Omental fat pad (tissue), 3 donors: ENCODE measurements at regions not wholly inside any gene's neighbourhood (a gene's known extent, or its start where the extent isn't known, plus 50 kb on each side); places are given as distances from the start of the nearest gene placed in this dataset.

Source experiments
- ATAC-seq: fragments of 150-250 bp; one replicate; pipeline ENCODE4 v1.9.1; 2016; ENCODE audit warnings: mild to moderate bottlenecking, moderate library complexity; ENCODE audit not compliant: low FRiP score
- DNase-seq: peaks from one replicate; pipeline ENCODE4 v3.0.0-alpha.2; 2019; ENCODE audit warnings: low spot score
- CTCF ChIP-seq, 3 donors: fragments of 450-650 bp; IDR thresholded peaks; one replicate each; pipeline ENCODE4 v1.5.1; 2016 to 2017; ENCODE audit warnings: antibody characterized with exemption in 3 of 3, mild to moderate bottlenecking in 3 of 3, moderate library complexity in 2 of 3

DNA sequence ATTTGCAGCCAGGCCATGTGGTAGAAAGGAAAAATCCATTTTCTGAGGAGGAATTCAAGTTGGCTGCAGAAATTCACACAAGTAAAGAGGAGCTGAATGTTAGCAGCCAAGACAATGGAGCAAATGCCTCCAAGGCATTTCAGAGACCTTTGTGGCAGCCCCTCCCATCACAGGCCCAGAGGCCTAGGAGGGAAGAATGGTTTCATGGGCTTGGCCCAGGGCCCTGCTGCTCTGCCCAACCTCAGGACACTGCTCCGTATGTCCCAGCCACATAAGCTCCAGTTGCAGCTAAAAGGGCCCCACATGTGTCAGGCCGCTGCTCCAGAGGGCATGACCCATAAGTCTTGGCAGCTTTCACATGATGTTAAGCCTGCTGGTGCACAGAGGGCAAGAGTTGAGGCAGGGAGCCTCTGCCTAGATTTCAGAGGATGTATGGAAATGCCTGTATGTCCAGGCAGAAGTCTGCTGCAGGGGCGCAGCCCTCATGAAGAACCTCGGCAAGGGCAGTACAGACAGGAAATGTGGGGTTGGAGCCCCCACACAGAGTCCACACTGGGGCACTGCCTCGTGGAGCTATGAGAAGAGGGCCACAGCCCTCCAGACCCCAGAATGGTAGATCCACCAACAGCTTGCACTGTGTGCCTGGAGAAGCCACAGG lies 144.2 kb upstream of the EPB41L4A start:
- ATAC-seq (no peak), DNase-seq (no peak)
- TF ChIP-seq CTCF (IDR thresholded peaks at IDR 0.05) = no peak

DNA sequence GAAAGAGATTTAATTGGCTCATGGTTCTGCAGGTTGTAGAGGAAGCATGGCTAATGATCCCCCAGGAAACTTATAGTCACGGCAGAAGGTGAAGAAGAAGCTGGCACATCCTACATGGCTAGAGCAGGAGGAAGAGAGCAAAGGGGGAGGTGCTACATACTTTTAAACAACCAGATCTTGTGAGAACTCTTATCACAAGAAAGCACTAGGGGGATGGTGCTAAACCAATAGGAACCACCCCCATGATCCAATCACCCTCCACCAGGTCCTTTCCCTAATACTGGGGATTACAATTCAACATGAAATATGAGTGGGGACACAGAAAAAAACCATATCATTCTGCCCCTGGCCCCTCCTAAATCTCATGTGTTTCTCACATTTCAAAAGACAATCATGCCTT lies 147.2 kb upstream of the EPB41L4A start:
- TF ChIP-seq CTCF (IDR thresholded peaks at IDR 0.05) = no peak
- DNase-seq = no peak
- no peak for ATAC-seq

GRCh38 chr5:112569596-112569995 lies 150.5 kb upstream of the EPB41L4A start:
- DNase-seq (no peak), ATAC-seq (no peak)
- TF ChIP-seq CTCF (IDR thresholded peaks at IDR 0.05) = no peak

GRCh38 chr5:112570708-112571444 lies 151.8 kb upstream of the EPB41L4A start:
- ATAC-seq = no peak
- TF ChIP-seq CTCF (IDR thresholded peaks at IDR 0.05) = no peak

DNA sequence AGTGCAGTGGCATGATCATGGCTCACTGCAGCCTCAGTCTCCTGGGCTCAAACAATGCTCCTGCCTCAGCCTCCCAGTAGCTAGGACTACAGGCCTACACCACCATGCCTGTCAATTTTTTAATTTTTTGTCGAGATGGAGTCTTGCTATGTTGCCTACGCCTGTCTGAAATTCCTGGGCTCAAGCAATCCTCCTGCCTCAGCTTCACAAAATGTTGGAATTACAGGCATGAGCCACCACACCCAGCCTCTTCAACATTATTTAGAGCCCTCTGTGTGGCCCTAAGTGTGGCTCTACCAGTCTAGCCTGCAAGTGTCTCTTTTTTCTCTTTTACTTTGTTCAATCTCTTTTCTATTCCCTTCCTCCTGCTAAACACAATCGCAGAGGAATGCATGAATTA lies 154.4 kb upstream of the EPB41L4A start:
- ATAC-seq (no peak), DNase-seq (no peak)
- TF ChIP-seq CTCF (IDR thresholded peaks at IDR 0.05) = no peak

More at GRCh38 chr5:112570708-112571444, 151.8 kb upstream of the EPB41L4A start:
- DNase-seq = no peak

GRCh38 chr5:112574536-112574935 lies 155.5 kb upstream of the EPB41L4A start:
- DNase-seq (no peak), ATAC-seq (no peak)
- no peak for TF ChIP-seq CTCF (IDR thresholded peaks at IDR 0.05)
